ENCODE measurements at regions not wholly inside any gene's neighbourhood (a gene's known extent, or its start where the extent isn't known, plus 50 kb on each side); places are given as distances from the start of the nearest gene placed in this dataset.

DNA sequence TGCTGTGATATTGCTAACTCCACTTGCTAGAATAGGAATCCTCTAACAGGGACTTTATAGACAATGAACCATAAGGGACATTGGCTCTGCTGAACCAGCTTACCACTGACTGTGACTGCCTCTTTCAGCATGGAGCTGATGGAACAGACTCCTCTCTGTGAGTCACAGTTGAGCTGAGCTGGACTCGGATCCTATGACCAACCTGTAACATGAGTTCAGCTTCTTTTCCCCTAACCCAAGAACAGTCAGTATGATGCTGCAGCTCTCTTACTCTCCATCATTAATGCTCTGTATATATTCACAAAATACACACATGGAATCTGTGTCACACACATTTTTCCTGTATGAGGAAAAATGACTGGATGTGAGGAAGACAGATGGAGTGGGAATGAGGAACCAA lies 177.9 kb upstream of the BET1 start:
- no peak for TF ChIP-seq EZH2 (IDR thresholded peaks at IDR 0.05; ENCODE audit: low read depth)
- Histone ChIP-seq H3K79me2 (ENCODE audit: low read depth) (no peaks in the 10 kb centered on the region), H4K20me1 (ENCODE audit: insufficient read depth) (no peaks in the 10 kb centered on the region), H3K9me3 (ENCODE audit: insufficient read depth, low read depth) (peaks cover 21% of the 10 kb centered on the region), H3F3A (ENCODE audit: insufficient read depth, low read depth) (peaks cover 18% of the 10 kb centered on the region), H3K36me3 (ENCODE audit: low read depth) (no peaks in the 10 kb centered on the region), H2AFZ (0 out of 2 replicates have a peak overlapping the region, but pooled peaks have one; percentile 3), H3K9me2 (ENCODE audit: insufficient read depth) (no peaks in the 10 kb centered on the region), H3K4me2 (peak overlapping the region; percentile 65; the same call in 1 of the 2 replicates), H3K27ac (peak overlapping the region; percentile 91), H3K4me1 (replicated peaks; ENCODE audit: insufficient read depth) (peaks cover 24% of the 10 kb centered on the region), H3K4me3 (no peak overlapping the region), H3K27me3 (ENCODE audit: insufficient read depth, low read depth) (no peaks in the 10 kb centered on the region)
- BruUV-seq (replicated peaks) = no TSS peak
- POLR2A ChIA-PET (ENCODE audit: unreplicated experiment) = no interaction called here
- CTCF ChIA-PET = no interaction called here
- peak in 1 of 2 experiments; percentile 9 for DNase-seq
- intact Hi-C loops (cut with micrococcal nuclease; ENCODE audit: unreplicated experiment) = loop anchor here (2.0 to 10.0 kb wide), 2 partner anchors 177 to 291 kb away; partner anchors contain the start of genes BET1 and TFPI2

DNA sequence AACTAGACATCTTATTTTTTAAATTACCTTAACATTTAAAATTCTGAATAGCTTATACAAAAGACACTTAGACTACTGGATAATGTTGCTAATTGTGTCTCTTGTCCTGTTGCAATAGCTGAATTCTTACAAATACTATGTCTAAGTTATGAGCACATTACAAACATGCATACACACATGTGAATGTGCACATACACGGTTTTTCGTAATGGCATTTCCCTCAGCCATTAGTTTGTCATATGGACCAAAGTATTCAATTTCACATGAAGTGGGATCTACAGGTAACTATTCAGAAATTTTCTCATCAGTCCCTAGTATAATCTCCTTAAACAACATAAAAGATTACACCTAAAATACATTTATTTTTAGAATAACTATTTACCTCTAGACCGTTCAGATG lies 178.6 kb upstream of the BET1 start:
- BruUV-seq (replicated peaks) = TSS peak; percentile 85
- peak overlapping the region; percentile 65 for H3K4me2 ChIP-seq
- H3K27ac ChIP-seq = peak overlapping the region; percentile 91
- no peaks in the 10 kb centered on the region for H4K20me1 ChIP-seq (ENCODE audit: insufficient read depth)
- H3K27me3 ChIP-seq (ENCODE audit: insufficient read depth, low read depth) = no peaks in the 10 kb centered on the region
- 0 out of 2 replicates have a peak overlapping the region, but pooled peaks have one; percentile 70 for H2AFZ ChIP-seq
- intact Hi-C loops (cut with micrococcal nuclease; ENCODE audit: unreplicated experiment) = loop anchor here (1.0 to 10.0 kb wide), 4 partner anchors 119 to 292 kb away; partner anchors contain the start of genes BET1 and TFPI2
- H3F3A ChIP-seq (ENCODE audit: insufficient read depth, low read depth) = peaks cover 18% of the 10 kb centered on the region
- no peak for DNase-seq
- ChIA-PET CTCF (no interaction called here), POLR2A (ENCODE audit: unreplicated experiment) (no interaction called here)
- H3K79me2 ChIP-seq (ENCODE audit: low read depth) = no peaks in the 10 kb centered on the region
- no peaks in the 10 kb centered on the region for H3K9me2 ChIP-seq (ENCODE audit: insufficient read depth)
- H3K36me3 ChIP-seq (ENCODE audit: low read depth) = no peaks in the 10 kb centered on the region
- peaks cover 22% of the 10 kb centered on the region for H3K9me3 ChIP-seq (ENCODE audit: insufficient read depth, low read depth)
- H3K4me3 ChIP-seq = peak overlapping the region; percentile 27; the same call in 1 of the 2 replicates
- TF ChIP-seq EZH2 (IDR thresholded peaks at IDR 0.05; ENCODE audit: low read depth) = no peak
- TF ChIP-seq, protein P1, sequence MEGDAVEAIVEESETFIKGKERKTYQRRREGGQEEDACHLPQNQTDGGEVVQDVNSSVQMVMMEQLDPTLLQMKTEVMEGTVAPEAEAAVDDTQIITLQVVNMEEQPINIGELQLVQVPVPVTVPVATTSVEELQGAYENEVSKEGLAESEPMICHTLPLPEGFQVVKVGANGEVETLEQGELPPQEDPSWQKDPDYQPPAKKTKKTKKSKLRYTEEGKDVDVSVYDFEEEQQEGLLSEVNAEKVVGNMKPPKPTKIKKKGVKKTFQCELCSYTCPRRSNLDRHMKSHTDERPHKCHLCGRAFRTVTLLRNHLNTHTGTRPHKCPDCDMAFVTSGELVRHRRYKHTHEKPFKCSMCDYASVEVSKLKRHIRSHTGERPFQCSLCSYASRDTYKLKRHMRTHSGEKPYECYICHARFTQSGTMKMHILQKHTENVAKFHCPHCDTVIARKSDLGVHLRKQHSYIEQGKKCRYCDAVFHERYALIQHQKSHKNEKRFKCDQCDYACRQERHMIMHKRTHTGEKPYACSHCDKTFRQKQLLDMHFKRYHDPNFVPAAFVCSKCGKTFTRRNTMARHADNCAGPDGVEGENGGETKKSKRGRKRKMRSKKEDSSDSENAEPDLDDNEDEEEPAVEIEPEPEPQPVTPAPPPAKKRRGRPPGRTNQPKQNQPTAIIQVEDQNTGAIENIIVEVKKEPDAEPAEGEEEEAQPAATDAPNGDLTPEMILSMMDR (conservative IDR thresholded peaks at IDR 0.05) = no peak
- peaks cover 24% of the 10 kb centered on the region for H3K4me1 ChIP-seq (replicated peaks; ENCODE audit: insufficient read depth)

DNA sequence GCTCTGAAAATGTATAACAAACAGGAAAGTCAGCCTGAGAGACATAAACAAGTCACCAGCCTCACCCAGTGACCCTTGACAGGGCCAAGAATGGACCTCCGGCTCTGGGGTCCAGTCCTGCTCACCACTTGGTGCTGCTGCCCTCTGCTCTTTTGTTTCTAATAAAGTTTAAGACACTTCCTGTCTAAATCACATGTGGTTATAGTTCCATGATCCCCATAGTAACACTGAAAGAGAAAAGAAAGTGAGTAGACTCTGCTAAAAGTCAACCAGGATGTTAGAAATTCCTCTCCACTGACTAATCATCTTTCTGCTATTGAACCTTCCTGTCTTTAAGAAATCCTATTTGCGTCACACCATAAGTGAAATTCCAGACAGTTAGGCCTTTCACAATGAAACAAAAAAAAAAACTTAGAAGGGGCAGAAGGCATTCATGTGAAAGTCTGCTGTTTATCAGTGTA lies 179.2 kb upstream of the BET1 start:
- BruUV-seq (replicated peaks) = no TSS peak
- ChIA-PET POLR2A (ENCODE audit: unreplicated experiment) (no interaction called here), CTCF (interaction anchor here (0.6 kb wide), 1 partner anchor 285 kb away, joined by 3 read pairs; no protein-coding TSS in a partner anchor)
- H3K79me2 ChIP-seq (ENCODE audit: low read depth) = no peaks in the 10 kb centered on the region
- peak overlapping the region; percentile 70 for H2AFZ ChIP-seq
- peak; percentile 69 to 95 for DNase-seq
- peaks cover 25% of the 10 kb centered on the region for H3K9me3 ChIP-seq (ENCODE audit: insufficient read depth, low read depth)
- H3F3A ChIP-seq (ENCODE audit: insufficient read depth, low read depth) = peaks cover 18% of the 10 kb centered on the region
- H4K20me1 ChIP-seq (ENCODE audit: insufficient read depth) = no peaks in the 10 kb centered on the region
- H3K4me3 ChIP-seq = peak overlapping the region; percentile 27; the same call in 1 of the 2 replicates
- H3K36me3 ChIP-seq (ENCODE audit: low read depth) = no peaks in the 10 kb centered on the region
- peak overlapping the region; percentile 65 for H3K4me2 ChIP-seq
- no peaks in the 10 kb centered on the region for H3K27me3 ChIP-seq (ENCODE audit: insufficient read depth, low read depth)
- H3K4me1 ChIP-seq (replicated peaks; ENCODE audit: insufficient read depth) = peaks cover 24% of the 10 kb centered on the region
- no peak for TF ChIP-seq EZH2 (IDR thresholded peaks at IDR 0.05; ENCODE audit: low read depth)
- TF ChIP-seq, protein P1 (conservative IDR thresholded peaks at IDR 0.05) = no peak
- H3K9me2 ChIP-seq (ENCODE audit: insufficient read depth) = no peaks in the 10 kb centered on the region
- peak overlapping the region; percentile 91 for H3K27ac ChIP-seq
- intact Hi-C loops (cut with micrococcal nuclease; ENCODE audit: unreplicated experiment) = loop anchor here (1.0 to 10.0 kb wide), 4 partner anchors 118 to 293 kb away; partner anchors contain the start of genes BET1 and TFPI2
